ENCODE measurements at regions not wholly inside any gene's neighbourhood (a gene's known extent, or its start where the extent isn't known, plus 50 kb on each side); places are given as distances from the start of the nearest gene placed in this dataset.

- FAIRE-seq: no peak
- Histone ChIP-seq H3K27me3 (ENCODE audit: control insufficient read depth, extremely low read depth, insufficient read depth, low read length) (no peaks in the 10 kb centered on the region), H3K79me2 (ENCODE audit: control insufficient read depth, insufficient read depth, low read length) (no peaks in the 10 kb centered on the region), H3K36me3 (ENCODE audit: control insufficient read depth in 2 of 2, extremely low read depth in 1 of 2, insufficient read depth in 2 of 2, low read length in 2 of 2) (no peaks in the 10 kb centered on the region), H3K9ac (ENCODE audit: control insufficient read depth, extremely low read depth, insufficient read depth, low read length) (no peak overlapping the region), H3K27ac (ENCODE audit: control insufficient read depth, insufficient read depth, low read length) (no peak overlapping the region), H2AFZ (ENCODE audit: control insufficient read depth, low read length) (no peak overlapping the region), H3K4me3 (ENCODE audit: control insufficient read depth in 2 of 3, extremely low read depth in 1 of 3, insufficient read depth in 2 of 3, low read depth in 1 of 3, low read length in 3 of 3) (no peak overlapping the region), H3K4me2 (ENCODE audit: control insufficient read depth, extremely low read depth, insufficient read depth, low read depth, low read length) (no peak overlapping the region), H3K4me1 (ENCODE audit: control insufficient read depth, extremely low read depth, insufficient read depth, low read length) (no peaks in the 10 kb centered on the region), H3K9me3 (ENCODE audit: control insufficient read depth, low read depth, low read length) (no peaks in the 10 kb centered on the region), H4K20me1 (ENCODE audit: control insufficient read depth, extremely low read depth, insufficient read depth, low read length) (no peaks in the 10 kb centered on the region), H3K9me1 (ENCODE audit: control insufficient read depth, extremely low read depth, insufficient read depth, low read length) (no peaks in the 10 kb centered on the region)
- DNase-seq (ENCODE audit: low read depth, low spot score): no peak
- dilution Hi-C loops (cut with MboI; ENCODE audit: extremely low pct_ligation_motif_present, low sequenced_read_pairs): no loop called here
- no peak for TF ChIP-seq CTCF (optimal IDR thresholded peaks at IDR 0.05 in 1 of 3, IDR thresholded peaks at IDR 0.05 in 1 of 3, conservative IDR thresholded peaks at IDR 0.05 in 1 of 3; ENCODE audit: extremely low read depth in 1 of 3, insufficient read depth in 2 of 3, low read length in 3 of 3)
Observed at GRCh38 chr10:61299841-61300240, 153.3 kb downstream of the TMEM26 start.

- dilution Hi-C loops (cut with MboI; ENCODE audit: extremely low pct_ligation_motif_present, low sequenced_read_pairs): no loop called here
- Histone ChIP-seq H3K27ac (ENCODE audit: control insufficient read depth, insufficient read depth, low read length) (no peak overlapping the region), H3K4me3 (ENCODE audit: control insufficient read depth in 2 of 3, extremely low read depth in 1 of 3, insufficient read depth in 2 of 3, low read depth in 1 of 3, low read length in 3 of 3) (no peak overlapping the region), H3K9me1 (ENCODE audit: control insufficient read depth, extremely low read depth, insufficient read depth, low read length) (no peaks in the 10 kb centered on the region), H3K79me2 (ENCODE audit: control insufficient read depth, insufficient read depth, low read length) (no peaks in the 10 kb centered on the region), H3K36me3 (ENCODE audit: control insufficient read depth in 2 of 2, extremely low read depth in 1 of 2, insufficient read depth in 2 of 2, low read length in 2 of 2) (no peaks in the 10 kb centered on the region), H2AFZ (ENCODE audit: control insufficient read depth, low read length) (no peak overlapping the region), H3K9ac (ENCODE audit: control insufficient read depth, extremely low read depth, insufficient read depth, low read length) (no peak overlapping the region), H3K9me3 (ENCODE audit: control insufficient read depth, low read depth, low read length) (no peaks in the 10 kb centered on the region), H3K4me1 (ENCODE audit: control insufficient read depth, extremely low read depth, insufficient read depth, low read length) (no peaks in the 10 kb centered on the region), H3K4me2 (ENCODE audit: control insufficient read depth, extremely low read depth, insufficient read depth, low read depth, low read length) (no peak overlapping the region), H3K27me3 (ENCODE audit: control insufficient read depth, extremely low read depth, insufficient read depth, low read length) (no peaks in the 10 kb centered on the region), H4K20me1 (ENCODE audit: control insufficient read depth, extremely low read depth, insufficient read depth, low read length) (no peaks in the 10 kb centered on the region)
- TF ChIP-seq EZH2 (IDR thresholded peaks at IDR 0.05; ENCODE audit: low read length) (no peak), CTCF (optimal IDR thresholded peaks at IDR 0.05 in 1 of 3, IDR thresholded peaks at IDR 0.05 in 1 of 3, conservative IDR thresholded peaks at IDR 0.05 in 1 of 3; ENCODE audit: extremely low read depth in 1 of 3, insufficient read depth in 2 of 3, low read length in 3 of 3) (no peak)
- DNase-seq (ENCODE audit: low read depth, low spot score) (no peak), FAIRE-seq (no peak)
Observed at GRCh38 chr10:61299156-61299555, 154.0 kb downstream of the TMEM26 start.

Measured in keratinocyte (primary cell).